ENCODE measurements at regions not wholly inside any gene's neighbourhood (a gene's known extent, or its start where the extent isn't known, plus 50 kb on each side); places are given as distances from the start of the nearest gene placed in this dataset.
A peak's percentile ranks its signal among the peaks of the same experiment; 100 is the strongest.

DNA sequence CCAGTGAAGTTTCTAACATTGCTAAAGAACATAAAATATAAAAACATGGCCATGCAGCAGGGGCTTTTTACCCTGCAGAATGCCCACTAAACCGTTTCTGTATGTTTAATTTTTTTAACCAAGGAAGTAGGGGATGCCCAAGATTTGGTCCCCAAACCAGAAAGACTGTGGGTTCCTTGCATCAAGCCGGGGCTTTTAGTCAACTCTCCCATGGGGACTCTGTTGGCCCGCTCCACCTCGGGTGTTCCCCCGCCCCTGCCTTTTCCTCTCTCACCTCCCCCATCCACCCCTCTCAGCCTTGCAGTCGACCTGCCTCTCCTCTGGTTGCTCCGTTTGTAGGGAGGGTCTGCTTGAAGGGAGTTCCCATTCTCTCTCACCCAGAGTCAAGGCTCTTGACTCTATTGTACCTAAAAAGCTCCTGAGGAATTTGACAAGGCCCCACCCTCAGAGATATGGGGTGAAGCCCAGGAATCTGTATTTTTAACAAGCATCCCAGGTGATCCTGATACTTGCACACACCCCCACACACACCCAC, 117.5 kb downstream of the TOMM20 start:
- Histone ChIP-seq H3K27ac (ENCODE audit: extremely low read depth, low read depth, low read length) (no peak overlapping the region), H3K4me1 (ENCODE audit: control insufficient read depth, insufficient read depth, low read length) (peaks cover 5% of the 10 kb centered on the region; the same call in 1 of the 2 replicates), H3K4me3 (ENCODE audit: low read depth, low read length) (no peak overlapping the region), H3K36me3 (ENCODE audit: control insufficient read depth in 2 of 2, insufficient read depth in 1 of 2, low read length in 2 of 2) (no peaks in the 10 kb centered on the region), H3K9me3 (ENCODE audit: control insufficient read depth, insufficient read depth, low read depth, low read length) (no peaks in the 10 kb centered on the region)
- POLR2A ChIA-PET: interaction anchor here (0.6 to 1.6 kb wide), 15 partner anchors 10 to 637 kb away, joined by 3 to 13 read pairs (median 4); partner anchors contain the start of gene IRF2BP2
- TF ChIP-seq ZNF544 (tag by site-specific recombination; IDR thresholded peaks at IDR 0.05) (no peak), EGR2 (tag by site-specific recombination; IDR thresholded peaks at IDR 0.05; ENCODE audit: low read depth) (peak; percentile 83), ZBTB20 (tag by site-specific recombination; IDR thresholded peaks at IDR 0.05) (peak; percentile 95)
- CTCF ChIA-PET: interaction anchor here (0.6 to 1.1 kb wide), 4 partner anchors 13 to 126 kb away, joined by 3 to 6 read pairs (median 3); no protein-coding TSS in a partner anchor

DNA sequence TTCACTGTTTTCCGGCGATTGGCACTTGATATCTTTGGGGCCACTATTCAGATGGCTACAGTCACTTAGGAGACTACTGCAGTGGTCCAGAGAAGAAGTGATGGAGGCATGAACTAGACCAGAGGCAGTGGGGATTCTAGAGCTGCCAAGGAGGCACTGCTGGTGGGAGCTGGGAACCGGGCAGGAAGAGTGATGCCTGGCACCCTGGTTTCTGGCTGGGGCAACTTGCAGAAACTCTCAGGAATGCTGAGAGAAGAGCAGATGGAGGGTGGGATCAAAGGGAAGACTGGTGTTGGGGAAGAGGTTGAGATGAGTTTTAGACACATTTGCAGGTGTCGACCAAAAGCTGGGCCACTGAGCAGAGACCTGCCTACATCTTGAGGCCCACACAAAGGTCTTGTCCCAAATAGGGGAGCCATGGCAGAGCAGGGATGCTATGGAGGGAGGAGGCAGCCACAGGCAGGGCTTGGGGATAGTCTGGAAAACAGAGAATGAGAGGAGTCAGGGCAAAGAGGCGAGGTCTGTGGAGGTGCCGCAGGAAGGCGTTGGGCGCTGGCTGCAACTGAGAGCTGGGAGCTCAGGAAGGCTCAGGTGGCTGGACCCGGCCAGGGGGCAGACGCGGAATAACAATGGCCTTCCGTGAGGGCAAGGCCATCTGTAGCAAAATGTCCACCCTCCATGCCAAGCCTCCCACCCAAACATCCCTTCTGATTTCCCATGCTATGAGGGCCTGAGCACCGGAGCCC, 118.9 kb downstream of the TOMM20 start:
- H3K27ac ChIP-seq (ENCODE audit: extremely low read depth, low read depth, low read length): no peak overlapping the region
- H3K4me1 ChIP-seq (ENCODE audit: control insufficient read depth, insufficient read depth, low read length): peaks cover 5% of the 10 kb centered on the region; the same call in 1 of the 2 replicates
- H3K4me3 ChIP-seq (ENCODE audit: low read depth, low read length): no peak overlapping the region
- POLR2A ChIA-PET: interaction anchor here (0.9 kb wide), 1 partner anchor 29 kb away, joined by 4 read pairs; no protein-coding TSS in a partner anchor
- H3K9me3 ChIP-seq (ENCODE audit: control insufficient read depth, insufficient read depth, low read depth, low read length): no peaks in the 10 kb centered on the region
- no peaks in the 10 kb centered on the region for H3K36me3 ChIP-seq (ENCODE audit: control insufficient read depth in 2 of 2, insufficient read depth in 1 of 2, low read length in 2 of 2)
- TF ChIP-seq BCL11B (tag by site-specific recombination; IDR thresholded peaks at IDR 0.05; ENCODE audit: low read depth): no peak
- TF ChIP-seq ZNF473 (tag by site-specific recombination; IDR thresholded peaks at IDR 0.05): no peak
- TF ChIP-seq ZNF341 (tag by site-specific recombination; IDR thresholded peaks at IDR 0.05; ENCODE audit: low read depth): no peak
- TF ChIP-seq, protein P1, sequence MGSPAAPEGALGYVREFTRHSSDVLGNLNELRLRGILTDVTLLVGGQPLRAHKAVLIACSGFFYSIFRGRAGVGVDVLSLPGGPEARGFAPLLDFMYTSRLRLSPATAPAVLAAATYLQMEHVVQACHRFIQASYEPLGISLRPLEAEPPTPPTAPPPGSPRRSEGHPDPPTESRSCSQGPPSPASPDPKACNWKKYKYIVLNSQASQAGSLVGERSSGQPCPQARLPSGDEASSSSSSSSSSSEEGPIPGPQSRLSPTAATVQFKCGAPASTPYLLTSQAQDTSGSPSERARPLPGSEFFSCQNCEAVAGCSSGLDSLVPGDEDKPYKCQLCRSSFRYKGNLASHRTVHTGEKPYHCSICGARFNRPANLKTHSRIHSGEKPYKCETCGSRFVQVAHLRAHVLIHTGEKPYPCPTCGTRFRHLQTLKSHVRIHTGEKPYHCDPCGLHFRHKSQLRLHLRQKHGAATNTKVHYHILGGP (tag by site-specific recombination; IDR thresholded peaks at IDR 0.05): no peak
- TF ChIP-seq, protein P2, sequence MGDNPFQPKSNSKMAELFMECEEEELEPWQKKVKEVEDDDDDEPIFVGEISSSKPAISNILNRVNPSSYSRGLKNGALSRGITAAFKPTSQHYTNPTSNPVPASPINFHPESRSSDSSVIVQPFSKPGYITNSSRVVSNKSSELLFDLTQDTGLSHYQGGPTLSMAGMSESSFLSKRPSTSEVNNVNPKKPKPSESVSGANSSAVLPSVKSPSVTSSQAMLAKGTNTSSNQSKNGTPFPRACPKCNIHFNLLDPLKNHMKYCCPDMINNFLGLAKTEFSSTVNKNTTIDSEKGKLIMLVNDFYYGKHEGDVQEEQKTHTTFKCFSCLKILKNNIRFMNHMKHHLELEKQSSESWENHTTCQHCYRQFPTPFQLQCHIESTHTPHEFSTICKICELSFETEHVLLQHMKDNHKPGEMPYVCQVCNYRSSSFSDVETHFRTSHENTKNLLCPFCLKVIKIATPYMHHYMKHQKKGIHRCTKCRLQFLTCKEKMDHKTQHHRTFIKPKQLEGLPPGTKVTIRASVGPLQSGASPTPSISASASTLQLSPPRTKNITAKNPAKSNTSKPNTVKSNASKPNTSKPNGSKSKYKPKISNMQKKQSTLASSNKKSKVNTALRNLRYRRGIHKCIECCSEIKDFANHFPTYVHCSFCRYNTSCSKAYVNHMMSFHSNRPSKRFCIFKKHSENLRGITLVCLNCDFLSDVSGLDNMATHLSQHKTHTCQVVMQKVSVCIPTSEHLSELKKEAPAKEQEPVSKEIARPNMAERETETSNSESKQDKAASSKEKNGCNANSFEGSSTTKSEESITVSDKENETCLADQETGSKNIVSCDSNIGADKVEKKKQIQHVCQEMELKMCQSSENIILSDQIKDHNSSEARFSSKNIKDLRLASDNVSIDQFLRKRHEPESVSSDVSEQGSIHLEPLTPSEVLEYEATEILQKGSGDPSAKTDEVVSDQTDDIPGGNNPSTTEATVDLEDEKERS (tag by site-specific recombination; IDR thresholded peaks at IDR 0.05): no peak
- no peak for TF ChIP-seq ZNF354C (tag by site-specific recombination; IDR thresholded peaks at IDR 0.05; ENCODE audit: borderline replicate concordance, low read depth)
- TF ChIP-seq ZNF311 (tag by site-specific recombination; IDR thresholded peaks at IDR 0.05; ENCODE audit: borderline replicate concordance): no peak
- TF ChIP-seq, protein P3, sequence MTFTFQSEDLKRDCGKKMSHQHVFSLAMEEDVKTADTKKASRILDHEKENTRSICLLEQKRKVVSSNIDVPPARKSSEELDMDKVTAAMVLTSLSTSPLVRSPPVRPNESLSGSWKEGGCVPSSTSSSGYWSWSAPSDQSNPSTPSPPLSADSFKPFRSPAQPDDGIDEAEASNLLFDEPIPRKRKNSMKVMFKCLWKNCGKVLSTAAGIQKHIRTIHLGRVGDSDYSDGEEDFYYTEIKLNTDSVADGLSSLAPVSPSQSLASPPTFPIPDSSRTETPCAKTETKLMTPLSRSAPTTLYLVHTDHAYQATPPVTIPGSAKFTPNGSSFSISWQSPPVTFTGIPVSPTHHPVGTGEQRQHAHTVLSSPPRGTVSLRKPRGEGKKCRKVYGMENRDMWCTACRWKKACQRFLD (tag by site-specific recombination; IDR thresholded peaks at IDR 0.05): no peak
- TF ChIP-seq ZSCAN23 (tag by site-specific recombination; IDR thresholded peaks at IDR 0.05): no peak
- no peak for TF ChIP-seq ZFP69B (tag by site-specific recombination; IDR thresholded peaks at IDR 0.05)
- no peak for TF ChIP-seq KLF9 (tag by site-specific recombination; IDR thresholded peaks at IDR 0.05; ENCODE audit: low read depth)
- TF ChIP-seq YY1 (tag by site-specific recombination; IDR thresholded peaks at IDR 0.05): no peak
- TF ChIP-seq ZNF600 (tag by site-specific recombination; IDR thresholded peaks at IDR 0.05): no peak
- TF ChIP-seq ZNF777 (tag by site-specific recombination; IDR thresholded peaks at IDR 0.05; ENCODE audit: borderline replicate concordance): no peak
- no peak for TF ChIP-seq ZNF19 (tag by site-specific recombination; IDR thresholded peaks at IDR 0.05; ENCODE audit: low read depth)
- TF ChIP-seq BCL11A (tag by site-specific recombination; IDR thresholded peaks at IDR 0.05; ENCODE audit: low read depth): no peak
- CTCF ChIA-PET: no interaction called here

Data from HEK293 (cell line).